Panc1 (cell line): ENCODE measurements at regions not wholly inside any gene's neighbourhood (a gene's known extent, or its start where the extent isn't known, plus 50 kb on each side); places are given as distances from the start of the nearest gene placed in this dataset.

Source experiments
- ATAC-seq: fragments of 200-7000 bp; cut with Tn5 transposase; 2 replicates; pipeline ENCODE4 v1.9.1; 2020; ENCODE audit warnings: mild to moderate bottlenecking, moderate library complexity
- BruUV-seq: library from RNA; stranded (reverse); fragments of 400-500 nt; replicated peaks from 2 replicates; lab custom pipeline; 2021; lab: Mats Ljungman, UMichigan
- CTCF ChIA-PET: fragments of 300-600 bp; sonication (Branson Sonifier 250); formaldehyde crosslinking; loops from one replicate; lab custom pipeline; 2022; ENCODE audit warnings: antibody characterized with exemption; lab: Charles Lee
- POLR2A ChIA-PET: fragments of 300-600 bp; sonication (Branson Sonifier 250); formaldehyde crosslinking; loops from one replicate; lab custom pipeline; 2022; ENCODE audit warnings: antibody characterized with exemption; lab: Charles Lee
- DNase-seq: peaks from one replicate; pipeline ENCODE4 v3.0.0-alpha.2; 2010; ENCODE audit warnings: low read depth, low spot score
- H3K27ac ChIP-seq: 2 replicates; pipeline ENCODE4 v1.5.1; 2011; ENCODE audit warnings: mild to moderate bottlenecking, low read length, inconsistent platforms
- H3K27me3 ChIP-seq: fragments of 200-500 bp; sonication (Bioruptor generic); 2 replicates; pipeline ENCODE4 v1.6.0; 2014; ENCODE audit warnings: low read length, inconsistent platforms; ENCODE audit not compliant: control insufficient read depth, insufficient read depth
- H3K36me3 ChIP-seq: fragments of 200-500 bp; sonication (Bioruptor generic); 2 replicates; pipeline ENCODE4 v1.5.1; 2014; ENCODE audit warnings: inconsistent platforms, mild to moderate bottlenecking, low read length, moderate library complexity; ENCODE audit not compliant: control insufficient read depth, insufficient read depth
- H3K4me1 ChIP-seq: 2 replicates; pipeline ENCODE4 v1.5.1; 2011; ENCODE audit warnings: inconsistent platforms, mild to moderate bottlenecking, low read length, moderate library complexity; ENCODE audit not compliant: control insufficient read depth, insufficient read depth
- H3K4me3 ChIP-seq, 2 experiments: 2 replicates each; pipeline ENCODE4 v1.5.1; 2011 to 2012; ENCODE audit warnings: low read depth in 2 of 2, low read length in 2 of 2, mild to moderate bottlenecking in 2 of 2, inconsistent platforms in 1 of 2, moderate library complexity in 1 of 2
- H3K9me3 ChIP-seq: fragments of 200-500 bp; sonication (Bioruptor generic); 2 replicates; pipeline ENCODE4 v1.5.1; 2014; ENCODE audit warnings: low read depth, mild to moderate bottlenecking, inconsistent platforms, low read length, moderate library complexity; ENCODE audit not compliant: control insufficient read depth, insufficient read depth
- CTCF ChIP-seq: fragments of 450-650 bp; IDR thresholded peaks from 2 replicates; pipeline ENCODE4 v1.5.1; 2017; ENCODE audit warnings: mild to moderate bottlenecking
- POLR2AphosphoS5 ChIP-seq: IDR thresholded peaks from 2 replicates; pipeline ENCODE4 v1.6.1; 2012; ENCODE audit warnings: mild to moderate bottlenecking, low read depth, low read length, moderate library complexity
- REST ChIP-seq, 2 experiments: IDR thresholded peaks; 2 replicates each; pipeline ENCODE4 v1.6.1; 2011 to 2012; ENCODE audit warnings: low read depth in 2 of 2, control low read depth in 1 of 2, low read length in 1 of 2, mild to moderate bottlenecking in 1 of 2, moderate library complexity in 1 of 2; ENCODE audit not compliant: insufficient read depth in 1 of 2
- SIN3A ChIP-seq: IDR thresholded peaks from 2 replicates; pipeline ENCODE4 v1.6.1; 2012; ENCODE audit warnings: low read depth, mild to moderate bottlenecking, low read length, moderate library complexity, borderline replicate concordance; ENCODE audit not compliant: insufficient read depth
- TCF7L2 ChIP-seq: IDR thresholded peaks from 2 replicates; pipeline ENCODE4 v1.6.1; 2011; ENCODE audit warnings: mild to moderate bottlenecking, low read depth, low read length, inconsistent platforms
- in situ Hi-C: cut with HindIII; loops from 2 replicates; pipeline ENCODE4 v1.10.0; 2016; ENCODE audit warnings: low sequenced_read_pairs, low pct_unique_long_range_greater_than_20kb
- intact Hi-C: fragments of 100-400 bp; cut with micrococcal nuclease; formaldehyde crosslinking; loops from one replicate; pipeline ENCODE4 v1.10.0; 2022; ENCODE audit not compliant: unreplicated experiment

DNA sequence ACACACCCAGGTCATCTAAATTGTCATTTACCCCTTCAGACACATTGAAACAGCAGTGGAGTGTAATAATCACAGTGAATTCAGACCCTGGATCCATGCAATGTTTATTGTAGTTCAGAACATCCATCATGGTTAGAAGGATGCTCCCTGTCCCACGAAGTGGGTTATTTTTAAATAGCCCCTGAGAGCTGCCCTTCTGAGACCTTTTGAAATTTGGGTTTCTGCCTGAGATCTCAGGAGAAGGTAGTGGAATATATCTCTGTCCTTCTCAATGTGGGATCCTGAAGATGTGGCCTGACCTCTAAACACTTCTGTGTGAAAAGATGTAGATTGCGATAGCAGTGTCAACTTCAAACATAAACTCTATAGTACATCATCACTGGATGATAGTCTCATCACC, 1080.6 kb downstream of the TMEM121 start:
- TF ChIP-seq TCF7L2 (no peak), SIN3A (no peak), POLR2AphosphoS5 (no peak), CTCF (no peak)
- no TSS peak for BruUV-seq
- ChIA-PET POLR2A (no interaction called here), CTCF (no interaction called here)
- Histone ChIP-seq H3K27ac (no peak overlapping the region), H3K9me3 (no peaks in the 10 kb centered on the region), H3K27me3 (peaks cover 4% of the 10 kb centered on the region; the same call in 1 of the 2 replicates), H3K4me3 (no peak overlapping the region), H3K4me1 (no peaks in the 10 kb centered on the region), H3K36me3 (no peaks in the 10 kb centered on the region)
- no peak for ATAC-seq
- intact Hi-C loops (no loop called here), in situ Hi-C loops (no loop called here)
- no peak for DNase-seq

- ChIA-PET POLR2A (no interaction called here), CTCF (no interaction called here)
- intact Hi-C loops (no loop called here), in situ Hi-C loops (no loop called here)
- Histone ChIP-seq H3K4me1 (no peaks in the 10 kb centered on the region), H3K27me3 (peaks cover 4% of the 10 kb centered on the region; the same call in 1 of the 2 replicates), H3K4me3 (no peak overlapping the region), H3K36me3 (no peaks in the 10 kb centered on the region), H3K9me3 (no peaks in the 10 kb centered on the region), H3K27ac (no peak overlapping the region)
- ATAC-seq (no peak), DNase-seq (no peak)
- TF ChIP-seq POLR2AphosphoS5 = no peak
- no peak for TF ChIP-seq REST (IDR thresholded peaks at IDR 0.05; ENCODE audit: insufficient read depth in 1 of 2, low read depth in 2 of 2, low read length in 1 of 2)
- TF ChIP-seq TCF7L2 = no peak
- TF ChIP-seq CTCF = no peak
- TF ChIP-seq SIN3A = no peak
- BruUV-seq = no TSS peak
Measured at GRCh38 chr14:106610691-106611090, 1084.3 kb downstream of the TMEM121 start.
